ENCODE measurements at regions not wholly inside any gene's neighbourhood (a gene's known extent, or its start where the extent isn't known, plus 50 kb on each side); places are given as distances from the start of the nearest gene placed in this dataset.

DNA sequence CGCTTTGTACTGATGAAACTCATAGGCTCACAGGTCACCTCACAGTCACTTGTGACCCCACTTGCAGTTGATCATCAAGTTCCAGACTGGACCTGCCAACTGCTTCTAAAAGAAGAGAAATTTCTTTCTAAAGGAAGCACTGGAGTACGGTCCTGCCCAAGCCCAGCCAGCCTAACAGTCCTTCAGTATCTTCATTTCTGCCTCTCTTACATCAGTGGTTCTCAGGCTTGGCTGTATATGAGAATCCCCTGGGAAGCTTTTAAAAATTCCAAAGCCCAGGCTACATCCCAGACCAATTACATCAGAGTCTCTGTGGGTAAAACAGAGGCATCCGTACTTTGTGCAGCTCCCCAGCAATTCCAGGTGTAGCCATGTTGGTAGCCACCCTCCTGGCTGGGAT is 282.1 kb downstream of the NFIB start:
- no peak overlapping the region for H3K4me3 ChIP-seq (ENCODE audit: low read length)
- no peaks in the 10 kb centered on the region for H3K9me3 ChIP-seq (ENCODE audit: insufficient read depth, low read length)
- H3K27ac ChIP-seq (ENCODE audit: low read length) = no peak overlapping the region
- H2AFZ ChIP-seq (ENCODE audit: low read depth, low read length) = no peak overlapping the region
- H3K4me2 ChIP-seq (ENCODE audit: low read length) = no peak overlapping the region
- H4K20me1 ChIP-seq (ENCODE audit: insufficient read depth, low read length) = no peaks in the 10 kb centered on the region
- no peak for TF ChIP-seq CTCF (IDR thresholded peaks at IDR 0.05; ENCODE audit: low read depth, low read length)
- no peak for TF ChIP-seq EZH2phosphoT487 (IDR thresholded peaks at IDR 0.05; ENCODE audit: low read depth)
- no peaks in the 10 kb centered on the region for H3K4me1 ChIP-seq (ENCODE audit: low read length)
- no peak overlapping the region for H3K9ac ChIP-seq (ENCODE audit: low read length)
- no peaks in the 10 kb centered on the region for H3K79me2 ChIP-seq (ENCODE audit: low read length)
- H3K36me3 ChIP-seq (replicated peaks; ENCODE audit: low read depth, low read length) = no peaks in the 10 kb centered on the region
- H3K27me3 ChIP-seq (ENCODE audit: low read depth, low read length) = no peaks in the 10 kb centered on the region

DNA sequence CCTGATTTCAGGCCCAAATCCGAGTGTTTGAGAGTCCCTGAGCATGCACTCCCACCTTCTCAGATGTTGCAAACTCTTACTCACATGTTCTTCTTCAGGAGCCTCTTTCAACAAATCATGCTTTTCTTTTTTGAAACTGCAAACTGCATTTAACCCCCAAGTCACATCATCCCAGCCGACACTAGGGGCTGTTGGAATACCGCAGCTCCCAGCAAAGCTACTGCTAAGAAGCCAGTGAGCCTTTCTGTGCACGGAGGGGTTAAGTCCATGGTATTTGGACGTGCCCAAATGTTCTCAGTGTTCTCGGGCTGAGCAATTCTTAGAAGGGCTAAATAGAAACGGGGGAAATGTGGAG is 282.9 kb downstream of the NFIB start:
- H3K79me2 ChIP-seq (ENCODE audit: low read length) = no peaks in the 10 kb centered on the region
- TF ChIP-seq CTCF (IDR thresholded peaks at IDR 0.05; ENCODE audit: low read depth, low read length) (no peak), EZH2phosphoT487 (IDR thresholded peaks at IDR 0.05; ENCODE audit: low read depth) (no peak)
- H3K9ac ChIP-seq (ENCODE audit: low read length) = no peak overlapping the region
- H4K20me1 ChIP-seq (ENCODE audit: insufficient read depth, low read length) = no peaks in the 10 kb centered on the region
- H3K27ac ChIP-seq (ENCODE audit: low read length) = no peak overlapping the region
- H2AFZ ChIP-seq (ENCODE audit: low read depth, low read length) = no peak overlapping the region
- no peaks in the 10 kb centered on the region for H3K27me3 ChIP-seq (ENCODE audit: low read depth, low read length)
- H3K4me2 ChIP-seq (ENCODE audit: low read length) = no peak overlapping the region
- no peak overlapping the region for H3K4me3 ChIP-seq (ENCODE audit: low read length)
- H3K36me3 ChIP-seq (replicated peaks; ENCODE audit: low read depth, low read length) = no peaks in the 10 kb centered on the region
- H3K9me3 ChIP-seq (ENCODE audit: insufficient read depth, low read length) = no peaks in the 10 kb centered on the region
- H3K4me1 ChIP-seq (ENCODE audit: low read length) = no peaks in the 10 kb centered on the region

- no peak overlapping the region for H3K4me2 ChIP-seq (ENCODE audit: low read length)
- no peaks in the 10 kb centered on the region for H3K36me3 ChIP-seq (replicated peaks; ENCODE audit: low read depth, low read length)
- H2AFZ ChIP-seq (ENCODE audit: low read depth, low read length) = no peak overlapping the region
- no peaks in the 10 kb centered on the region for H3K79me2 ChIP-seq (ENCODE audit: low read length)
- no peak overlapping the region for H3K9ac ChIP-seq (ENCODE audit: low read length)
- H3K4me1 ChIP-seq (ENCODE audit: low read length) = no peaks in the 10 kb centered on the region
- no peaks in the 10 kb centered on the region for H4K20me1 ChIP-seq (ENCODE audit: insufficient read depth, low read length)
- no peak overlapping the region for H3K27ac ChIP-seq (ENCODE audit: low read length)
- no peak overlapping the region for H3K4me3 ChIP-seq (ENCODE audit: low read length)
- H3K27me3 ChIP-seq (ENCODE audit: low read depth, low read length) = no peaks in the 10 kb centered on the region
- no peaks in the 10 kb centered on the region for H3K9me3 ChIP-seq (ENCODE audit: insufficient read depth, low read length)
- TF ChIP-seq CTCF (IDR thresholded peaks at IDR 0.05; ENCODE audit: low read depth, low read length) (no peak), EZH2phosphoT487 (IDR thresholded peaks at IDR 0.05; ENCODE audit: low read depth) (no peak)
Measured at GRCh38 chr9:14030375-14031059, 283.4 kb downstream of the NFIB start.

DNA sequence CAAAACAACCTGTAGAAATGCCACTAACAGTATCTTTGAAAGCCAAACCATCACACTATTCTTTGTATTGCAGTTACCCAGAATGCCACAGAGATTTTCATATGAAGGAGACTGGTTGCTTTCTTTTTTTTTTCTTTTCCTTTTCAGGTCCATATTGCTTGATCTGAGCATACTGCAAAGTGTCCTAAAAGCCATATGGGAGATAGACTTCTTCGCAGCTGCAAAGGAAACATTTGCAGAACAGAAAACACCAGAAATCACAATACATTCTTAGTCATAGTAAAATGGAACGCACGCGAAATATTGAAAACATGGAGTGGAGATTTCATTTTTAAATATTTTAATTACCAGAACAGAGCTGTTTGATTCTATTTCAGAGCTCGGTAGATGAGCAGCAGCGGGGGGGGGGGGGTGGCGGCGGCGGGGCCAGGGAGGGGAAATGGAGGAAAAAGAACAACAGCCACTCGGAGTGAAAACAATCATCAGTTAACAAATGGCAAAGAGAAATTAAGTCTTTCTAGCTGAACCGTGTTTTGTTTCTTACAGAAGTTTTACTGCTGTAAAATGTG is 284.1 kb downstream of the NFIB start:
- no peak overlapping the region for H3K4me3 ChIP-seq (ENCODE audit: low read length)
- no peak overlapping the region for H2AFZ ChIP-seq (ENCODE audit: low read depth, low read length)
- H3K27me3 ChIP-seq (ENCODE audit: low read depth, low read length) = no peaks in the 10 kb centered on the region
- H4K20me1 ChIP-seq (ENCODE audit: insufficient read depth, low read length) = no peaks in the 10 kb centered on the region
- no peaks in the 10 kb centered on the region for H3K9me3 ChIP-seq (ENCODE audit: insufficient read depth, low read length)
- no peak overlapping the region for H3K27ac ChIP-seq (ENCODE audit: low read length)
- no peaks in the 10 kb centered on the region for H3K36me3 ChIP-seq (replicated peaks; ENCODE audit: low read depth, low read length)
- H3K9ac ChIP-seq (ENCODE audit: low read length) = no peak overlapping the region
- no peaks in the 10 kb centered on the region for H3K4me1 ChIP-seq (ENCODE audit: low read length)
- no peaks in the 10 kb centered on the region for H3K79me2 ChIP-seq (ENCODE audit: low read length)
- H3K4me2 ChIP-seq (ENCODE audit: low read length) = no peak overlapping the region
- no peak for TF ChIP-seq EZH2phosphoT487 (IDR thresholded peaks at IDR 0.05; ENCODE audit: low read depth)
- no peak for TF ChIP-seq CTCF (IDR thresholded peaks at IDR 0.05; ENCODE audit: low read depth, low read length)

All from OCI-LY3 (cell line).